ENCODE measurements at regions not wholly inside any gene's neighbourhood (a gene's known extent, or its start where the extent isn't known, plus 50 kb on each side); places are given as distances from the start of the nearest gene placed in this dataset.
A peak's percentile ranks its signal among the peaks of the same experiment; 100 is the strongest.

DNA sequence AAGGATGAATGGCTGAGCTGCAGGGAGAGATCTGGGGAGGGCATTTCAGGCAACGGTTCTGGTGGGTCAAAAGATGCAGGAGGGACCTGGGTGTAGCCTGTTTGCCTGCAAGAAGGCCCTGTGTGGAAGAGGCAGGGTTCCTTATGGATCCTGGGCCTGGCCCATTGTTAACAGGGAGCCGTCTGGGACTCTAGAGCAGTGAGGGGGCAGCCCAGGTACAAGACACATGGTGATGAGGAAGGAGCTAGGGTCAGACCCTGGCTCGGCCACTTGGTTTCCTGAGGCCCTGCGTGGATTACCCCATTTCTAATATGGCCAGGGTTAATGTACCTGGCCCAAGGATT, 124.9 kb downstream of the GLI2 start:
- intact Hi-C loops (cut with micrococcal nuclease): loop anchor here (10.0 kb wide), 1 partner anchor 116 kb away; no protein-coding TSS in a partner anchor
- ATAC-seq (no peak), DNase-seq (no peak)

DNA sequence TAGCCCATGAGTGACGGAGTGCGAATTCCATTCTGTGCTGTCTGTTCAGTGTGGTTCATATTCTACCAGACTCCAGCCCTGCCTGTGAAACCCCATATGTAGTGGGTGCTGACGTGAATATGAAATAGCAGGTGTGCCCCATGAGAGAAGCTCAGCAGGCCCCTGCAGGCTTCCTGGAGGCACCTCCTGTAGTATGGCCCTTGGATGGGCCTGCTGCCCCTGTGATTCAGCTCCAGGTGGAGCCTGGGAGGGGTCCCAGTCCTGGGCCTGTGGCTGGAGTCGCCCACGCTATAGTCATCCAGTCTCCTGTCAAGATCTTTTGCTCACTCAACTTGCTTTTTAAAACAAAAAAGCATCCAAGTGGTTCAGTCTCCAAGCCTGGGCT, 125.5 kb downstream of the GLI2 start:
- DNase-seq: no peak
- intact Hi-C loops (cut with micrococcal nuclease): loop anchor here (10.0 kb wide), 1 partner anchor 116 kb away; no protein-coding TSS in a partner anchor
- ATAC-seq: no peak

DNA sequence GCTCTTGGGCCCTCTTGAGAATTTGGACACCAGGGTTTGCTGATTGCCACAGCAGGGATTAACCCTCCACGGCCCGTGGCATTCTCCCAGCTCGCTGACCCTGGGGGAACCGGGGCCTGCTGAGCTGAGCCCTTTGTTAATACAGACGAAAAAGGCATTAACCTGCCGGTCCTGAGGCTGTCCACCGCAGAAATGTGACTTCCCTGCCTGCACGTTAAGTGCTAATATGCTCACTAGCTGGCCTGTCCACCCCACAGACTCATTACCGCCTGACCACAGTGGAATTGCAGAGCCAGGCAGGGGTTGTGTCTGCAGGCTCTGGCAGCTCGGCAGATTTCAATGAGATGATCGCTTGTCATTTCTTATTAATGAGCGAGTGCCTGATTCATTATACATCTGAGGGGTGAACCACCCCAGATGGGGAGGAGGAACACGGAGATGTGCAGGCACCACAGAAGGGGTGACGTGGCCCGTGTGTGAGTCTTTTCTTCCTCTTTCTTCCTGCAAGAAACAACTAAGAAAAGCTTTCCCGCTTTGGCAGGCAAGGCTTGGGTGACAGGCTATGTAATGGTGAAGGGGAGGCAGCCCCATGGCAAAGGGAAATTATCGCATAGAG, 126.0 kb downstream of the GLI2 start:
- intact Hi-C loops (cut with micrococcal nuclease): loop anchor here (10.0 kb wide), 1 partner anchor 117 kb away; no protein-coding TSS in a partner anchor
- DNase-seq: peak; percentile 20
- ATAC-seq: no peak

DNA sequence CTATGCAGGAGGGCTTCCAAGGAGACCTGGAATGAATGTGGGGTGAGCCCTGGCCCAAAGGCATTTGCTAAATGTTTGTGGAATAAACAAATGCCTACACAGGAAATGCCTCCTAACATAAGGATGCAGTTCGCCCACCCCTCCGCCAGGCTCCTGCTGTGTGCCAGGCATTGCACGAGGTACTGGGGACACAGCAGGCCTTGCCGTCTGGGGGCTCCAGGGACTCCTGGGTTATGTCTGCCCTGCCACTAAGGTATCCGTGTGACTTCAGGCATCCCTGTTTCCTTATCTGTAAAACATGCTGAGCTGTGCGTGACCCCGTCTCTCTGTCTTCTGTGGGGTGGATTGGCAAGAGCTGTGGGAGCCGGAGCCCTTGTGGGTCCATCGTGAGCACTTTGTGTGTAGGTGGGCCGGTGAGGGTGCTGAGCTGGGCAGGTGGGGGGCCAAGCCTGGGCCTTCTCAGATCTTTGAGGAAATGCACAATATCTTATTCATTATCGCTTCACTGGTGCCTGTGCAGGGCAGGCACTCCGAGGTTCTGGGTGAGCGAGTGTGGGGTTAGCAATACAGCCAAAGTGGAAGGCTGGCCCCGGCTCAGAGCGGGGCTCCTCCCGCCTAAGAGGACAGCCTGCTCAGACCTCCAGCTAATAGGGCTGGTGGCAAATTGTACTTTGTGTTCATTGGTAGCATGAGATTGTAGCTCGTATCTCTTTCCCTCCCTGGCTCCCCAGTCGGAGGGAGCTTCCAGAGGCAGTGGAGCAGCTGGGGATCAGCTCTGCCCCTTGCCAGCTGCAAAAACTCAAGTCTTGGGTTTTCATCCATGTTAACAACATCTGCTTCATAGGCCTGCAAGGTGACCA, 126.8 kb downstream of the GLI2 start:
- intact Hi-C loops (cut with micrococcal nuclease): loop anchor here (10.0 kb wide), 1 partner anchor 118 kb away; no protein-coding TSS in a partner anchor
- DNase-seq (peak; percentile 28), ATAC-seq (no peak)

DNA sequence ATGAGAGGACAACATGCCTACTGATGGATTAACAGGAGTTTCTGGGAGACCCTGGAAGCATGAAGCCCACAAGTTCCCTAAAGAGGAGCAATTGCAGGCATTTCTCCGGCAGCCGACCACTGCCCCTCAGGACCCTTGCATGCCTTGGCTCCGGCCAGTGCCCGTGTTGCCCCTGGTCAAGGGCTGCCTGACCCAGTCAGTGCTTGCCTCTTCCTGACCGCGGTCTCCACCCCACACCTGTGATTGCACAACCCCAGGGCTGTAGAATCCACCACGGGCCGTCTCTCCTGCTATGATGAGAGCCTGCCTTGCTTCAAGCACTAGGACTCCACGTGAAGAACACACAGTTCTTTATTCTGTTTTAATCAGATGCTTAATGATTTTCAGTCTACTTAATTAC, 127.5 kb downstream of the GLI2 start:
- DNase-seq: peak; percentile 31
- ATAC-seq: no peak
- intact Hi-C loops (cut with micrococcal nuclease): loop anchor here (10.0 kb wide), 1 partner anchor 118 kb away; no protein-coding TSS in a partner anchor

DNA sequence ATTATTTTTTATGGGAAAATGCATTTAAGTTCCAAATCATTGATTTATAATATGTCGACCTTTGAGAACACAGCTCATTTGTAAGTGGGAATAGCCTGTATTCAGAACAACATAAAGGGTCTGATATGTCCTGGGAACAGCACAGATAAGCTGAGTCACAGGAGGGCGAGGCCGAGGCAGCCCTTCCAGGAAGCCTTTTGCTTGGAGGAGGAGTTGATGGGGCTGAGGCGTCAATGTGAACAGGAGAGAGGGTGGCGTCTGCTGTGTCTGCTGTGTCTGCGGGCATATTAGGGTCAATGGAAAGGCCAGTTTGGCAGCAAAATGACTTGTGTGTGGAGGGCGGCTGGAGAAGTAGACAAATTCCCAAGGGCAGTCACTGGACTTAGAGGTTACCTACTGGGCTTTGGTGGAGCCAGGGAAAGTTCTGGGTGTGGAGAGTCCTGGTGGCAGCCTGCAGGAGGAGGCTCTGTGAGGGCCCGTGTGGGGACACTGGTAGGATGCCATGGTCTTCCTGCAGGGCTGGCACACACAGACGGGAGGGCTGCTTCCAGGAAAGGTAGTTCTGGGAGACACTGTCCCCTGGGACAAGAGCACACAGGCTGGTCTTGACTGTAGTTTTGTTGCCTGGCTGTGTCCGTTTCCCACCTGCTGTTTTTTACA, 128.1 kb downstream of the GLI2 start:
- DNase-seq (peak; percentile 48), ATAC-seq (peak; percentile 40)
- intact Hi-C loops (cut with micrococcal nuclease): loop anchor here (10.0 kb wide), 1 partner anchor 119 kb away; no protein-coding TSS in a partner anchor

DNA sequence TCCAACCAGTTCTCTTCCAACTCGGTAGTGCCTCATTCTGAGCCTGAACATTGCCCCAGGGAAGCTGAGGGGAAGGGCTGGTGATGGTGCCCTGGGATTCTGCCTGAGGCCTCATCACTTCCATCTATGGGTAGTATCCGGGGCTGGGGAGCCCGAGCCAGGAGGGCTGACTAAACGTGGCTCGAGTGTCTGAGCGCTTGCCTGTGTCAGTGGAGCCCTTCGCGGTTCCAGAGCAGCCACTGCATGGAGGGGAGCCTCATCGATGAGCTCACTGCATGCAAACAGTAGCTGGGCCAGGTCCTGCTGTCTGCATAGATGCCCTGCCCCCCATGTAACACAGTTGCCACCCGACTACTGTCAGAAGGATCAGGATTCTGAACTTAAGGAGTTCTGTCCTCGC, 129.3 kb downstream of the GLI2 start:
- ATAC-seq: no peak
- DNase-seq: peak; percentile 27
- intact Hi-C loops (cut with micrococcal nuclease): loop anchor here (10.0 kb wide), 1 partner anchor 120 kb away; no protein-coding TSS in a partner anchor

DNA sequence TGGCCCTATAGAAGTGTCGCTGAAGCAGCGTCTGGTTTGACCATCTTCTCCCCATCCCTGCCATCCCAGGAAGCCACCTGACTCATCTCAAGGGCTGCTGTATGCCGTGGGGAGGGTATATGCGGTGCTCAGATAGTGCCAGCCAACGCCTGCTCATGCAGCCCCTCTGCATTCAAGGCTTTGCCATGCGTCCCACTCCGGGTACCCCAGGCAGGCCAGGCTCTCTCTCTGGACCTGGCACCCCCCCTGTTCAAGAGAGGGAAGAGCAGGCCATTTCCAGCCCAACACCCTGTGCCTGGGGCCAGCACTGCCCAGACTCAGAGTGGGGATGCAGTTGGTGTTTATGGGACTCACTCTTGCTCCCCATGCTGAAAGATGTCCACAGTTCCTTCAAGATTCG, 130.0 kb downstream of the GLI2 start:
- ATAC-seq: no peak
- peak; percentile 20 for DNase-seq
- intact Hi-C loops (cut with micrococcal nuclease): loop anchor here (10.0 kb wide), 1 partner anchor 121 kb away; no protein-coding TSS in a partner anchor

DNA sequence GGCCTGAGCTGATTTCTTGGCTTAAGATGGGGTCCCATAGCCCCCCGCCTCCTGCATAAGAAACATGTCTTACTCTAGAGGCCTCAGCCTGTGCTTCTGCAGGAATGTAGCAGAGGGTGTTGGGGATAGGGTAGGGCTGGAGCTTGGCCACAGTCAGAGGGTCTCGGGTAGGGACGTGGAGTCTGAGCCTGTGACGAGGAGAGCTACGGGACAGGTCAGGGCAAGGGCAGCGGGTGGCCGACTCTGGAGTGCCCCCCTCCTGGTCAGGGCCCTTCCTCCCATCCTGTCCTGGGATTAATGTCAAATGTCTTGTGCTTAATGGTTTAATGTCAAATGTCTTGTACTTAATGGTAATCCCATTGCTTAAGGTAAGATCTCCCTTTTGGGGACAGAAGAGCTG, 130.4 kb downstream of the GLI2 start:
- DNase-seq: peak; percentile 18
- intact Hi-C loops (cut with micrococcal nuclease): loop anchor here (10.0 kb wide), 1 partner anchor 121 kb away; no protein-coding TSS in a partner anchor

DNA sequence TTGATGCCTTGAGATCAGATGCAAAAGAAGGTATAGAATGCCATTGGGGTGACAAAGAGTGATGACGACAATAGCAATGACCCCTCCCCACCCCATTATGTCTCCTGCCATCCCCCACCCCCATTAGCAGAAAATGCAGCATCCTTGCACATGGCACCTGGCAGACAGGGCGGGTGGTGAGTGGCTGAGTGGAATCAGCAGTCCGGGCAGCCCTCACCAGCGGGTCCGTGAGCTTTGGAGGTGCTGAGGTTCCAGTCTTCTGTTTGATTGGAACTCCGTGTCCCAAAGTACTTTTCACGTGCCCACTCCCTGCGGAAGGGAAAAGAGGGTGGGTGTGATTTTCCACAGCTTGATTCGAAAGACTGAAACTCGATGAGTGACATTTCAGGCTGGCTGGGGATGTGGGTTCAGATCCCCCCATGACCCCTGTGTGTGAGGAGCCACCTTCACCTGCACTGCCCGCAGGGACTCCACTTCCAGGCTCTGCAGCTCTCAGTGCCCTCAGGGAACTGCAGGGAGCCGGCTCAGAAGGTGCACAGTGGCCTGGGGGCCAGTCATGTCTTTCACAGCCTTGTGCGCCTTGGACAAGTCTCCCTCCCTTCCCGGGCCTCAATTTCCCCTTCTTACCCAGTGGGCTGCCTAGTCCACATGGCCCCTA, 130.9 kb downstream of the GLI2 start:
- ATAC-seq (no peak), DNase-seq (peak; percentile 23)
- intact Hi-C loops (cut with micrococcal nuclease): loop anchor here (10.0 kb wide), 1 partner anchor 122 kb away; no protein-coding TSS in a partner anchor

More for the DNA sequence above, 130.4 kb downstream of the GLI2 start:
- no peak for ATAC-seq

DNA sequence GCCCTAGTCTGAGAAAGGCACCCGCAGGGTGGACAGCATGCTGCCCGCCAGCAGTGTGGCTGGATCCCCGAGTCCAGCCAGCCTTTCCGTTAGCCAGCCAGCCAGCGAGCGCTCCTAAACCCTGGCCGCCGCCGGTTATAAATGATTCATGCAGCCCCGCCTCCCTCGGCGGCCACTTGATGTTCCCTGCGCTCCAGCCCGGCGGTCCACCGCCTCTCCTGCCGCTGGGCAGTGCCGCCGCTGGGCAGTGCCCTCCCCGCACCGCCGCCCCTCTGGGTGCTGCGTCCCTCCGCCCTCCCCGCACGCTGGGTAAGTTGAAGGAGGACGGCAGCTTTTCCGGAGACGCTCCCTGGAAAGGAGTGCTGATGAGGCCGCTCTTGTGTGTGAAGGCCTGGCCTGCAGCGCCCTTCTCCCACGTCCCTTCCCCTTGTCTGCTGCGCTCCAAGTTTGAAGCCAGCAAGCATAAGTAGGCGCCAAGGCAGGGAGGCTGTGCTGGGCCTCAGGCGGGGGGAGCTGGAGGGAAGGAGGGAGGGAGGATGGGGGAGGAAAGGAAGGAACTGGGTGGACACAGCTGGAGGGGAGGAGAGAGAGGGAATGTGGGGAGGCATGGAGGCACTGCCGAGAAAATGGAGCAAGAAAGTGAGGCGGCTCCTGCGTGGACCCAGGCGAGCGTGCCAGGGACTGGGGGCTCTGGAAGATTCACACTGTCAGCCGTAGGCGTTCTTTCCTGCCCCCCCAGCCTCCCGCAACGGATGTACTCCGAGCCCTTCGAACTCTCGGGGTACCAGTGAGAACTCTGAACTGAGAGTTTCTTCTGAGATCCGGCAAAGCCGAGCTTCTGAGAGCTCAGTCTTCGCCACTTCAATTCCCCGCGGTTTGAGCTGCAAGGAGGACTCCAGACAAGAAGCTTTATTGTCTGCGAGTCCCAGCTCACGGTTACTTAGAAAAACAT, 131.9 kb downstream of the GLI2 start:
- DNase-seq (peak; percentile 88), ATAC-seq (peak; percentile 88)
- intact Hi-C loops (cut with micrococcal nuclease): loop anchor here (10.0 kb wide), 1 partner anchor 123 kb away; no protein-coding TSS in a partner anchor

DNA sequence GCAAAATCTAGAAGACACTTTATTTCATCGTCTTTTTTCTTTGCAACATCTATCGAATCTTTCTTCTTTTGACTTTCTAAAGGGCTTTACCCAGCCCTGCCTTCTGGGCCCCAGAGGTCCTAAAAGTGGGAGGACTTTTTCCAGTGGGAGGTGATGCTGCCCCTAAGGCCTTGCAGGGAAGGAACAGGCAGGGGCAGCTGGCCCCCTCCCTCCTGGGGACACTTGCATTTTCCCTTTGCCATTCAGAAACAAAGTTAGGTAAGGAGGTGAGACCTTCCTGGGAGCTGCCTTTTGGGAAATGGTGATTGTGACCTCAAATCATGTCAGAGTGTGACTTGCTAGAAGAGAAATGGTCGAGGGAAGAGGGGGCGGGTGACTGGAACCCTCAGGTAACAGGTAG, 132.7 kb downstream of the GLI2 start:
- ATAC-seq (no peak), DNase-seq (peak; percentile 5)
- intact Hi-C loops (cut with micrococcal nuclease): loop anchor here (10.0 kb wide), 1 partner anchor 124 kb away; no protein-coding TSS in a partner anchor

DNA sequence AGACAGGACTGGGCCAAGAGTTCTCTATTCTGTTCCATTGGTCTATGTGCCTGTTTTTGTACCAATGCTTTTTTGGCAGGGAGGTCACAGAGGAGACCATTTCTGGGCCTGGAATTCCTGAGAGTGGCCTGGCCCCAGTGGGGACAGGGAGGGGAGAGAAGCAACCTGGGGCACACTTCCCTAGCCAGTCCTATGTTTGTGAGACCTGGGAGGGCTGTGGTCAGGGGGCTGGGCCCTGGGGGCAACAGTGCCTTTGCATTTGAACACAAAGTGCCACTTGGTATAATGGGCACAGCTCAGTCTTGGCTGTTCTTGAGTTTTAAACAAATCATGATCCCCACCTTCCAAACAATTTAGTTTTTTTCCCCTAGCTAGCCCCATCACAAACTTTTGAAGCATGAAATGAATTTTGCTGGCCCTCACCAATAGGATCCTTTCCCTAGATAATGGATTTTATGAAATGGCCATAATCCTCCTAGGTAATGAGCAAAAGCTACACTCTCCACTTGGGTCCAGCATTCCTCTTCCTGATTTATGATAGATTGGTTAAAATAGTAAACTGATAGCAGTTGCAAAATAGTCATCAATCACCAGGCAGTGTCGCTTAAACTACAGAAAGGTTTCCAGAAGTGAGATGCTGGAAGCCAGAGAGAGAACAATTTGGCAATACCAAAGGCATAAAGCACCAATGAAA, 133.5 kb downstream of the GLI2 start:
- intact Hi-C loops (cut with micrococcal nuclease): loop anchor here (10.0 kb wide), 1 partner anchor 124 kb away; no protein-coding TSS in a partner anchor
- no peak for ATAC-seq
- DNase-seq: peak; percentile 6

DNA sequence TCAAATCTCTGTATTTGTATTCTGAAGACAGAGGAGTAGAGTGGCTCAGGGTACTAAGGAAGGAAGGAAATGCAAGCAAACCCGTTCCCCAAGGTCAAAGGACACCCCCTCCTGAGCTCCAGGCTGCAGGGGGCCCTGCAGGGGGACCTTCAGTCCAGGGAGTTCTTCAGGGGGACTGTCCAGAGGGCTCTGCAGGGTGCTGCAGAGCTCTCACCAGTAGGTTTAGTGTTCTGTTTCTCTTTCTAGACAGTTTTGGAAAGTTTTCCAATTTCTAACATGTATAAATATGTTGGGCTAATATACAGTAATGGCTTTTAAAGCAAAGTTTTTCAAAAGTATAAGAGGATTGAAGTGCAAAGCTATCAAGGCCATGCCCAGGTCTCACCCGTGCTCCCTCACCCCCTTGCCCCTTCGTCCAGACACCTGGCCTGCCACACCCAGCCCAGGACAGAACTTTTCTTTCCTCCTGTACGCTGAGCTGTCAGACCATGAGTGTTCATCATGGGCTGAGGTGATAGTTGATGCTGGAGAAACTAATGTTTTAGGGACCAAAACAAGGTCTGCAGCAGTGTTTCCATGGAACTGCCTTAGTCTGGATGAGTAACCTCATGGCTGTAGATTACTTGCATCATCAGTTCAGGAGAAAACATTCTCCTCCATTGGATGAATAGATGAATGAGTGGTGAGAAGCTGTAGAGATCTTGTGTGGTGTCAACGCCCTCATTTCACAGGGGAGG, 134.2 kb downstream of the GLI2 start:
- ATAC-seq (no peak), DNase-seq (peak; percentile 8)
- intact Hi-C loops (cut with micrococcal nuclease): loop anchor here (10.0 kb wide), 1 partner anchor 125 kb away; no protein-coding TSS in a partner anchor

DNA sequence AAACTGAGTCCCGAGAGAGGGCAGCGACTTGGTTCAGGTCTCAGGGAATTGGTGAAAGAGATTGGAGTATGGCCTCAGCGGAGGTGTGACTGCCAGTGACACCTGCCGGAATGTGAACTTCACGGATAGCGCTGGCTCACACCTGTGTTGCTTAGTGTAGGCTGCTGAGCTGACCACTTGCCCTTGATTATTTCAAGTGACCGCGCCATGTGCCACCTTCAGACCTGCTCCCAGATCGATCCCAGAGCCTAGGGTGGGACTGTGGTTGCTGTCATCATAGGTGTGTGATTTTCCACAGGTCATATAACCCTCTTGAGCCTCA, 134.8 kb downstream of the GLI2 start:
- ATAC-seq: no peak

DNA sequence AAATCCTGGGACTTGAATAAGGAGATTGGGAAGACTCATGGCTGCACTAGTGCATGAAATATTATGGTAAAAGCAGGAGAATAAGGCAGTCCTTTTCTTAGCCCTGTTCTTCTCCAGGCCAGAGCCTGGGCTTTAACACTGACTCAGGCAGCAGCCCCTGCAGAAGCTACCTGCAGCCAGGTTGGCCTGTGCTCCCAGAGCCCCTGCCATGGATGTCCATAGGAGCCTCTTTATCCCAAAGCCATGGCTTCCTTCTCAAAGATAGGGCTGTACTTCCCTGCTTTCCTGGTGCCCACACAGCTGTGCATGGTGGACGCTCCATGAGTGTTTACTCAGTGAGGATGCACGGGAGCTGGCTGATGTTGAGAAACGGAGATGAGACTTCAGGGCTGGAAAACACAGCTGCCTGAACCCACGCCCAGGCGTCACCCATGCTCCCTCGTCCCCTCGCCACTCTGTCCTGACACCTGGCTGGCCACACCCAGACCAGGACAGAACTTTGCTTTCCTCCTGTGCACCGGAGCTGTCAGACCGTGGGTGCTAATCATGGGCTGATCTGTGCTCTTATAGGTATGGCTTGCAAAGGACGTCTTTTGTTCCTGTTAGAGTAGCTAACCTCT, 135.5 kb downstream of the GLI2 start:
- ATAC-seq: no peak
- intact Hi-C loops (cut with micrococcal nuclease): no loop called here
- DNase-seq: peak; percentile 18

More for the DNA sequence above, 134.8 kb downstream of the GLI2 start:
- intact Hi-C loops (cut with micrococcal nuclease): no loop called here
- DNase-seq: peak; percentile 5
